Gastrocnemius medialis (tissue), 4 donors: ENCODE measurements at regions not wholly inside any gene's neighbourhood (a gene's known extent, or its start where the extent isn't known, plus 50 kb on each side); places are given as distances from the start of the nearest gene placed in this dataset.

Source experiments
- ATAC-seq, 2 donors: fragments of 150-250 bp; one replicate each; pipeline ENCODE4 v1.9.1; 2016
- DNase-seq, 2 donors: peaks; one replicate each; pipeline ENCODE4 v3.0.0-alpha.2; 2019
- H3K27ac ChIP-seq, 4 donors: fragments of 200-600 bp; sonication (generic); 1 replicate in 1 of 4; 2 replicates in 3 of 4; pipeline ENCODE4 v1.5.1; 2016 to 2018; ENCODE audit warnings: mild to moderate bottlenecking in 2 of 4, moderate library complexity in 1 of 4
- H3K27me3 ChIP-seq, 3 donors: fragments of 200-600 bp; sonication (generic) in 2 of 3; 1 replicate in 1 of 3; 2 replicates in 2 of 3; pipeline versions ENCODE4 v1.5.1 to v1.6.0; 2016 to 2019; ENCODE audit warnings: mild to moderate bottlenecking in 1 of 3, moderate library complexity in 1 of 3
- H3K36me3 ChIP-seq, 2 donors: fragments of 200-600 bp; sonication (generic) in 1 of 2; one replicate each; pipeline ENCODE4 v1.5.1; 2017 to 2018
- H3K4me1 ChIP-seq, 2 donors: fragments of 200-600 bp; sonication (generic) in 1 of 2; one replicate each; pipeline ENCODE4 v1.5.1; 2016 to 2017; ENCODE audit warnings: mild to moderate bottlenecking in 2 of 2
- H3K4me3 ChIP-seq, 4 donors: fragments of 200-600 bp; sonication (generic) in 3 of 4; 1 replicate in 1 of 4; 2 replicates in 3 of 4; pipeline ENCODE4 v1.5.1; 2016 to 2019; ENCODE audit warnings: mild to moderate bottlenecking in 2 of 4
- H3K9me3 ChIP-seq, 3 donors: fragments of 200-600 bp; sonication (generic) in 2 of 3; 1 replicate in 1 of 3; 2 replicates in 2 of 3; pipeline ENCODE4 v1.5.1; 2016 to 2019
- CTCF ChIP-seq, 5 experiments: fragments of 450-650 bp in 3 of 5; fragments of 200-600 bp in 2 of 5; sonication (generic) in 2 of 5; IDR thresholded peaks in 4 of 5; conservative IDR thresholded peaks in 1 of 5; 1 replicate in 4 of 5; 2 replicates in 1 of 5; pipeline ENCODE4 v1.5.1; 2016 to 2019; ENCODE audit warnings: antibody characterized with exemption in 5 of 5, mild to moderate bottlenecking in 3 of 5, moderate library complexity in 3 of 5
- POLR2A ChIP-seq, 2 donors: fragments of 450-650 bp; IDR thresholded peaks; one replicate each; pipeline ENCODE4 v1.6.1; 2017; ENCODE audit warnings: antibody characterized with exemption in 2 of 2, mild to moderate bottlenecking in 2 of 2, moderate library complexity in 2 of 2
- in situ Hi-C, 4 donors: fragments of 200-750 bp; cut with MboI; loops; one replicate each; pipeline versions ENCODE4 v1.15.0 to v1.8.0; 2017; ENCODE audit warnings: low sequenced_read_pairs in 4 of 4
- intact Hi-C: fragments of 100-400 bp; cut with DNase I; formaldehyde crosslinking; loops from one replicate; pipeline ENCODE4 v1.15.1; 2023; ENCODE audit warnings: low total_unique reads

GRCh38 chr4:56118845-56119244, 170.1 kb downstream of the CEP135 start:
- DNase-seq = no peak
- no peak for ATAC-seq
- Histone ChIP-seq H3K4me3 (no peak overlapping the region), H3K27ac (no peak overlapping the region), H3K4me1 (no peaks in the 10 kb centered on the region), H3K9me3 (no peaks in the 10 kb centered on the region), H3K36me3 (no peaks in the 10 kb centered on the region), H3K27me3 (no peaks in the 10 kb centered on the region)
- intact Hi-C loops (no loop called here), in situ Hi-C loops (no loop called here)
- TF ChIP-seq POLR2A (IDR thresholded peaks at IDR 0.05) (no peak), CTCF (IDR thresholded peaks at IDR 0.05 in 4 of 5, conservative IDR thresholded peaks at IDR 0.05 in 1 of 5) (no peak)

- Histone ChIP-seq H3K27me3 (no peaks in the 10 kb centered on the region), H3K9me3 (no peaks in the 10 kb centered on the region), H3K4me1 (no peaks in the 10 kb centered on the region), H3K36me3 (no peaks in the 10 kb centered on the region), H3K27ac (no peak overlapping the region), H3K4me3 (no peak overlapping the region)
- TF ChIP-seq CTCF (IDR thresholded peaks at IDR 0.05 in 4 of 5, conservative IDR thresholded peaks at IDR 0.05 in 1 of 5) (no peak), POLR2A (IDR thresholded peaks at IDR 0.05) (no peak)
- DNase-seq = no peak
- intact Hi-C loops = no loop called here
- in situ Hi-C loops = no loop called here
- no peak for ATAC-seq
Observed at GRCh38 chr4:56118055-56118454, 169.3 kb downstream of the CEP135 start.

GRCh38 chr4:56115898-56116297, 167.2 kb downstream of the CEP135 start:
- H3K9me3 ChIP-seq = no peaks in the 10 kb centered on the region
- H3K4me3 ChIP-seq = no peak overlapping the region
- ATAC-seq = no peak
- DNase-seq = no peak
- no peaks in the 10 kb centered on the region for H3K27me3 ChIP-seq
- no peaks in the 10 kb centered on the region for H3K4me1 ChIP-seq
- intact Hi-C loops = no loop called here
- in situ Hi-C loops = no loop called here
- TF ChIP-seq POLR2A (IDR thresholded peaks at IDR 0.05) = no peak
- no peaks in the 10 kb centered on the region for H3K36me3 ChIP-seq
- no peak overlapping the region for H3K27ac ChIP-seq

GRCh38 chr4:56112377-56112776, 163.6 kb downstream of the CEP135 start:
- ATAC-seq (no peak), DNase-seq (no peak)
- Histone ChIP-seq H3K9me3 (no peaks in the 10 kb centered on the region), H3K27ac (no peak overlapping the region), H3K4me1 (no peaks in the 10 kb centered on the region), H3K4me3 (no peak overlapping the region), H3K36me3 (no peaks in the 10 kb centered on the region), H3K27me3 (no peaks in the 10 kb centered on the region)
- intact Hi-C loops (no loop called here), in situ Hi-C loops (no loop called here)
- no peak for TF ChIP-seq CTCF (IDR thresholded peaks at IDR 0.05 in 4 of 5, conservative IDR thresholded peaks at IDR 0.05 in 1 of 5)
- no peak for TF ChIP-seq POLR2A (IDR thresholded peaks at IDR 0.05)

- H3K4me1 ChIP-seq = no peaks in the 10 kb centered on the region
- ATAC-seq (peak in 1 of 2 donors; percentile 33), DNase-seq (no peak)
- no peaks in the 10 kb centered on the region for H3K36me3 ChIP-seq
- no peak overlapping the region for H3K4me3 ChIP-seq
- H3K27me3 ChIP-seq = no peaks in the 10 kb centered on the region
- no peak for TF ChIP-seq CTCF (IDR thresholded peaks at IDR 0.05 in 4 of 5, conservative IDR thresholded peaks at IDR 0.05 in 1 of 5)
- no peak for TF ChIP-seq POLR2A (IDR thresholded peaks at IDR 0.05)
- intact Hi-C loops (no loop called here), in situ Hi-C loops (no loop called here)
- no peak overlapping the region for H3K27ac ChIP-seq
- no peaks in the 10 kb centered on the region for H3K9me3 ChIP-seq
Observed at GRCh38 chr4:56106180-56107147, 157.7 kb downstream of the CEP135 start.
